ENCODE measurements at regions not wholly inside any gene's neighbourhood (a gene's known extent, or its start where the extent isn't known, plus 50 kb on each side); places are given as distances from the start of the nearest gene placed in this dataset.

DNA sequence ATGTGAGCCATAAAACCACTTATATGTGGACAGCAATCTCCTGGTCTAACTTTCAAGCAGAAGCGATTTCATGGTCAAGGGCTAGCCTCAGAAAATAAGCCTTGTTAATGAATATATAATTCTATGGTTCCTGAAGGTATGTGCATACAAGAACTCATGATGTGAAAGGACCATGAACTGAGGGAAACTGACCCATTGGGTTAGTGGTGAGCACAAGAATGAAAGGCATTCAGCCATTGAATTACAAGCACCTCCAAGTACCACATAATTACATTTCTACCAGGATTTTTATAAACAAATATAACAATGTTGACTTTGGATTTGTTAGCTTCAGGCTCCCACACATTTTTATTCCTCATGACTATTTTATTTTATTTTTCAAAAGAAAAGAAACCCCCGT lies 459.0 kb downstream of the TLE4 start:
- H3K4me1 ChIP-seq (ENCODE audit: insufficient read depth, poor library complexity, severe bottlenecking), result no peaks in the 10 kb centered on the region
- ATAC-seq (ENCODE audit: low read depth) (no peak), DNase-seq (ENCODE audit: low spot score) (no peak)
- TF ChIP-seq, protein P1, sequence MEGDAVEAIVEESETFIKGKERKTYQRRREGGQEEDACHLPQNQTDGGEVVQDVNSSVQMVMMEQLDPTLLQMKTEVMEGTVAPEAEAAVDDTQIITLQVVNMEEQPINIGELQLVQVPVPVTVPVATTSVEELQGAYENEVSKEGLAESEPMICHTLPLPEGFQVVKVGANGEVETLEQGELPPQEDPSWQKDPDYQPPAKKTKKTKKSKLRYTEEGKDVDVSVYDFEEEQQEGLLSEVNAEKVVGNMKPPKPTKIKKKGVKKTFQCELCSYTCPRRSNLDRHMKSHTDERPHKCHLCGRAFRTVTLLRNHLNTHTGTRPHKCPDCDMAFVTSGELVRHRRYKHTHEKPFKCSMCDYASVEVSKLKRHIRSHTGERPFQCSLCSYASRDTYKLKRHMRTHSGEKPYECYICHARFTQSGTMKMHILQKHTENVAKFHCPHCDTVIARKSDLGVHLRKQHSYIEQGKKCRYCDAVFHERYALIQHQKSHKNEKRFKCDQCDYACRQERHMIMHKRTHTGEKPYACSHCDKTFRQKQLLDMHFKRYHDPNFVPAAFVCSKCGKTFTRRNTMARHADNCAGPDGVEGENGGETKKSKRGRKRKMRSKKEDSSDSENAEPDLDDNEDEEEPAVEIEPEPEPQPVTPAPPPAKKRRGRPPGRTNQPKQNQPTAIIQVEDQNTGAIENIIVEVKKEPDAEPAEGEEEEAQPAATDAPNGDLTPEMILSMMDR (IDR thresholded peaks at IDR 0.05; ENCODE audit: poor library complexity, severe bottlenecking), result no peak
- no peaks in the 10 kb centered on the region for H3K9me3 ChIP-seq (ENCODE audit: severe bottlenecking)
- no peaks in the 10 kb centered on the region for H3K36me3 ChIP-seq (ENCODE audit: low read depth)
- H3K27ac ChIP-seq (ENCODE audit: poor library complexity, severe bottlenecking), result no peak overlapping the region
- H3K4me3 ChIP-seq (ENCODE audit: severe bottlenecking), result no peak overlapping the region
- peaks cover 4% of the 10 kb centered on the region for H3K27me3 ChIP-seq (ENCODE audit: insufficient read depth, poor library complexity, severe bottlenecking)

- Histone ChIP-seq H3K27me3 (ENCODE audit: insufficient read depth, poor library complexity, severe bottlenecking) (no peaks in the 10 kb centered on the region), H3K27ac (ENCODE audit: poor library complexity, severe bottlenecking) (no peak overlapping the region), H3K4me1 (ENCODE audit: insufficient read depth, poor library complexity, severe bottlenecking) (no peaks in the 10 kb centered on the region), H3K9me3 (ENCODE audit: severe bottlenecking) (no peaks in the 10 kb centered on the region), H3K4me3 (ENCODE audit: severe bottlenecking) (no peak overlapping the region), H3K36me3 (ENCODE audit: low read depth) (no peaks in the 10 kb centered on the region)
- ATAC-seq (ENCODE audit: low read depth), result no peak
- no peak for DNase-seq (ENCODE audit: low spot score)
- TF ChIP-seq, protein P1 (IDR thresholded peaks at IDR 0.05; ENCODE audit: poor library complexity, severe bottlenecking), result no peak
These were observed 456.7 kb downstream of the TLE4 start for GRCh38 chr9:80028501-80028900.

GRCh38 chr9:80025796-80026520 lies 454.2 kb downstream of the TLE4 start:
- ATAC-seq (ENCODE audit: low read depth) (no peak), DNase-seq (ENCODE audit: low spot score) (no peak)
- TF ChIP-seq, protein P1 (IDR thresholded peaks at IDR 0.05; ENCODE audit: poor library complexity, severe bottlenecking), result no peak
- H3K27ac ChIP-seq (ENCODE audit: poor library complexity, severe bottlenecking), result no peak overlapping the region
- no peaks in the 10 kb centered on the region for H3K27me3 ChIP-seq (ENCODE audit: insufficient read depth, poor library complexity, severe bottlenecking)
- H3K4me1 ChIP-seq (ENCODE audit: insufficient read depth, poor library complexity, severe bottlenecking), result no peaks in the 10 kb centered on the region
- H3K4me3 ChIP-seq (ENCODE audit: severe bottlenecking), result no peak overlapping the region
- H3K9me3 ChIP-seq (ENCODE audit: severe bottlenecking), result no peaks in the 10 kb centered on the region
- no peaks in the 10 kb centered on the region for H3K36me3 ChIP-seq (ENCODE audit: low read depth)

GRCh38 chr9:80025131-80025530 lies 453.4 kb downstream of the TLE4 start:
- DNase-seq (ENCODE audit: low spot score), result no peak

DNA sequence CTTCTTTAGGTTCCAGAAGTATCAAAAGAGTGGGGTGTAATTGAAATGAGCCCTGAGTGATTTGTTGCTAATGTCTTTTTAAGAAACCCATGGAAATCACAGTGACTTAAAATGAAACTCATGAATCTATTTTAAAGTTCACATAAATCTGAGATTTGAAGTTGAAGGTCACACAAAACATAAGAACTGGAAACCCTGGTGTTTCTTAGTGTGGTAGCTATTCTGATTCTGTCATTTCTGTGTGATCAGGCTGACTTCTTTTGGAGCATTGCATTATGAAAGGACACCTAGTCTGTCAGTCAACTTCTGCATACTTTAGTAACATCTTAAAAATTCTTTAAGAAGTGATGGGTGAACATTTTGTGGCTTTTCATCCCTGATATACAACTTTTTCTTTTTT lies 448.8 kb downstream of the TLE4 start:
- H3K27me3 ChIP-seq (ENCODE audit: insufficient read depth, poor library complexity, severe bottlenecking), result no peaks in the 10 kb centered on the region
- ATAC-seq (ENCODE audit: low read depth) (no peak), DNase-seq (ENCODE audit: low spot score) (no peak)
- no peaks in the 10 kb centered on the region for H3K36me3 ChIP-seq (ENCODE audit: low read depth)
- H3K4me3 ChIP-seq (ENCODE audit: severe bottlenecking), result no peak overlapping the region
- H3K4me1 ChIP-seq (ENCODE audit: insufficient read depth, poor library complexity, severe bottlenecking), result no peaks in the 10 kb centered on the region
- no peak overlapping the region for H3K27ac ChIP-seq (ENCODE audit: poor library complexity, severe bottlenecking)
- TF ChIP-seq, protein P1 (IDR thresholded peaks at IDR 0.05; ENCODE audit: poor library complexity, severe bottlenecking), result no peak
- no peaks in the 10 kb centered on the region for H3K9me3 ChIP-seq (ENCODE audit: severe bottlenecking)

More at GRCh38 chr9:80025131-80025530, 453.4 kb downstream of the TLE4 start:
- Histone ChIP-seq H3K27ac (ENCODE audit: poor library complexity, severe bottlenecking) (no peak overlapping the region), H3K4me3 (ENCODE audit: severe bottlenecking) (no peak overlapping the region), H3K27me3 (ENCODE audit: insufficient read depth, poor library complexity, severe bottlenecking) (no peaks in the 10 kb centered on the region), H3K4me1 (ENCODE audit: insufficient read depth, poor library complexity, severe bottlenecking) (no peaks in the 10 kb centered on the region), H3K36me3 (ENCODE audit: low read depth) (no peaks in the 10 kb centered on the region), H3K9me3 (ENCODE audit: severe bottlenecking) (no peaks in the 10 kb centered on the region)
- ATAC-seq (ENCODE audit: low read depth), result no peak
- TF ChIP-seq, protein P1 (IDR thresholded peaks at IDR 0.05; ENCODE audit: poor library complexity, severe bottlenecking), result no peak

Data from RWPE2 (cell line).